WTC11 (cell line): ENCODE measurements at regions not wholly inside any gene's neighbourhood (a gene's known extent, or its start where the extent isn't known, plus 50 kb on each side); places are given as distances from the start of the nearest gene placed in this dataset.

Source experiments
- ATAC-seq: fragments of 200-7000 bp; cut with Tn5 transposase; 2 replicates; pipeline ENCODE4 v1.10.0; 2021; ENCODE audit warnings: mild to moderate bottlenecking, moderate library complexity
- CTCF ChIA-PET: fragments of 300-600 bp; sonication (Branson Sonifier 250); formaldehyde crosslinking; loops from one replicate; lab custom pipeline; 2021; ENCODE audit warnings: antibody characterized with exemption; lab: Charles Lee
- POLR2A ChIA-PET: fragments of 350-600 bp; sonication (Branson Sonifier 250); formaldehyde crosslinking; loops from one replicate; lab custom pipeline; 2021; ENCODE audit warnings: antibody characterized with exemption; lab: Charles Lee
- DNase-seq: peaks from one replicate; pipeline ENCODE4 v3.0.0; 2021; ENCODE audit warnings: low spot score
- H3K27ac Mint-ChIP-seq: 2 replicates; pipeline ENCODE4 v1.8.0; 2021; ENCODE audit warnings: mixed read lengths
- H3K27me3 Mint-ChIP-seq: 2 replicates; pipeline ENCODE4 v1.8.0; 2021; ENCODE audit warnings: low read depth, mild to moderate bottlenecking, moderate library complexity, mixed read lengths
- H3K36me3 Mint-ChIP-seq: 2 replicates; pipeline ENCODE4 v1.8.0; 2021; ENCODE audit warnings: mixed read lengths
- H3K4me1 Mint-ChIP-seq: 2 replicates; pipeline ENCODE4 v1.8.0; 2022; ENCODE audit warnings: mixed read lengths
- H3K4me3 Mint-ChIP-seq: 2 replicates; pipeline ENCODE4 v1.8.0; 2021; ENCODE audit warnings: mild to moderate bottlenecking, moderate library complexity, mixed read lengths
- H3K9me3 Mint-ChIP-seq: 2 replicates; pipeline ENCODE4 v1.8.0; 2021; ENCODE audit warnings: mixed read lengths
- CREM ChIP-seq: sonication (generic); formaldehyde crosslinking; IDR thresholded peaks from 2 replicates; pipeline ENCODE4 v1.8.1; 2022; ENCODE audit warnings: mild to moderate bottlenecking, missing genetic modification reagents, moderate library complexity
- GRHL2 ChIP-seq: fragments of 250-450 bp; sonication (Bioruptor Pico); IDR thresholded peaks from 2 replicates; pipeline ENCODE4 v1.8.0; 2022; ENCODE audit warnings: mild to moderate bottlenecking, moderate library complexity; ENCODE audit not compliant: insufficient replicate concordance, severe bottlenecking
- NFATC4 ChIP-seq: fragments of 250-450 bp; sonication (Bioruptor Pico); IDR thresholded peaks from 2 replicates; pipeline ENCODE4 v1.9.0; 2021; ENCODE audit warnings: mild to moderate bottlenecking
- ZNF219 ChIP-seq: sonication (generic); formaldehyde crosslinking; IDR thresholded peaks from 2 replicates; pipeline ENCODE4 v1.8.0; 2023; ENCODE audit warnings: missing genetic modification reagents, mild to moderate bottlenecking, borderline replicate concordance
- ZNF232 ChIP-seq: sonication (generic); formaldehyde crosslinking; IDR thresholded peaks from 2 replicates; pipeline ENCODE4 v1.8.0; 2022; ENCODE audit warnings: mild to moderate bottlenecking, missing genetic modification reagents
- TF ChIP-seq, protein P1 (sequence below): fragments of 250-450 bp; sonication (Bioruptor Pico); IDR thresholded peaks from 2 replicates; pipeline ENCODE4 v1.9.0; 2021; ENCODE audit warnings: mild to moderate bottlenecking
- TF ChIP-seq, protein P2 (sequence below): sonication (generic); formaldehyde crosslinking; IDR thresholded peaks from 2 replicates; pipeline ENCODE4 v1.8.1; 2023; ENCODE audit warnings: mild to moderate bottlenecking, missing genetic modification reagents, moderate library complexity
- TF ChIP-seq, protein P3 (sequence below): sonication (generic); formaldehyde crosslinking; conservative IDR thresholded peaks from 2 replicates; pipeline ENCODE4 v1.8.1; 2023; ENCODE audit warnings: mild to moderate bottlenecking, low read depth, missing genetic modification reagents, moderate library complexity
- TF ChIP-seq, protein P4 (sequence below): sonication (generic); formaldehyde crosslinking; IDR thresholded peaks from 2 replicates; pipeline ENCODE4 v1.8.1; 2022; ENCODE audit warnings: missing genetic modification reagents, borderline replicate concordance
- TF ChIP-seq, protein P5 (sequence below): sonication (generic); formaldehyde crosslinking; IDR thresholded peaks from 2 replicates; pipeline ENCODE4 v1.8.1; 2023; ENCODE audit warnings: mild to moderate bottlenecking, missing genetic modification reagents
- TF ChIP-seq, protein P6 (sequence below): sonication (generic); formaldehyde crosslinking; IDR thresholded peaks from 2 replicates; pipeline ENCODE4 v1.8.1; 2023; ENCODE audit warnings: mild to moderate bottlenecking, moderate library complexity, missing genetic modification reagents
- TF ChIP-seq, protein P7 (sequence below): sonication (generic); formaldehyde crosslinking; IDR thresholded peaks from 2 replicates; pipeline ENCODE4 v1.8.1; 2023; ENCODE audit warnings: mild to moderate bottlenecking, missing genetic modification reagents
- TF ChIP-seq, protein P8 (sequence below): fragments of 250-450 bp; sonication (Bioruptor Pico); IDR thresholded peaks from 2 replicates; pipeline ENCODE4 v1.8.0; 2021; ENCODE audit warnings: mild to moderate bottlenecking
- TF ChIP-seq, protein P9 (sequence below): fragments of 250-450 bp; sonication (Bioruptor Pico); IDR thresholded peaks from 2 replicates; pipeline ENCODE4 v1.9.0; 2021; ENCODE audit warnings: mild to moderate bottlenecking, borderline replicate concordance

DNA sequence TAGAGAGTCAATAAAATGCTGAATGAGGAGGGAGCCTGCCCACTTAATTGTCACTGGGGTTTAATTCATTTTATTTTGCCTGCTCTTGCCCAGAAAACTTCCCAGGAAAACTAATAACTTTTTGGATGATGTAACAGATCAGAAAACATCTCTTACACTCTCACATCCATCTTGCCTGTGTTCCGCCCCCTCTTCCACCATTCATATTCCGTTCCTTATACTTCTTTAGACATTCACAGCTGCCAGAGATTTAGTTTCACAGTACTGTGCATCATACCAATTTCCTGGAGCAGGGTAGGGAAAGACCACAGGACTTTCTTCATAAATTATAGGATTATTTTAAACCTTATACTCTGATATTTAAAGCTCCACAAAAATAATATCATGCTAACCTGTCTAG is 776.1 kb upstream of the SOX11 start (continued):
- TF ChIP-seq, protein P1, sequence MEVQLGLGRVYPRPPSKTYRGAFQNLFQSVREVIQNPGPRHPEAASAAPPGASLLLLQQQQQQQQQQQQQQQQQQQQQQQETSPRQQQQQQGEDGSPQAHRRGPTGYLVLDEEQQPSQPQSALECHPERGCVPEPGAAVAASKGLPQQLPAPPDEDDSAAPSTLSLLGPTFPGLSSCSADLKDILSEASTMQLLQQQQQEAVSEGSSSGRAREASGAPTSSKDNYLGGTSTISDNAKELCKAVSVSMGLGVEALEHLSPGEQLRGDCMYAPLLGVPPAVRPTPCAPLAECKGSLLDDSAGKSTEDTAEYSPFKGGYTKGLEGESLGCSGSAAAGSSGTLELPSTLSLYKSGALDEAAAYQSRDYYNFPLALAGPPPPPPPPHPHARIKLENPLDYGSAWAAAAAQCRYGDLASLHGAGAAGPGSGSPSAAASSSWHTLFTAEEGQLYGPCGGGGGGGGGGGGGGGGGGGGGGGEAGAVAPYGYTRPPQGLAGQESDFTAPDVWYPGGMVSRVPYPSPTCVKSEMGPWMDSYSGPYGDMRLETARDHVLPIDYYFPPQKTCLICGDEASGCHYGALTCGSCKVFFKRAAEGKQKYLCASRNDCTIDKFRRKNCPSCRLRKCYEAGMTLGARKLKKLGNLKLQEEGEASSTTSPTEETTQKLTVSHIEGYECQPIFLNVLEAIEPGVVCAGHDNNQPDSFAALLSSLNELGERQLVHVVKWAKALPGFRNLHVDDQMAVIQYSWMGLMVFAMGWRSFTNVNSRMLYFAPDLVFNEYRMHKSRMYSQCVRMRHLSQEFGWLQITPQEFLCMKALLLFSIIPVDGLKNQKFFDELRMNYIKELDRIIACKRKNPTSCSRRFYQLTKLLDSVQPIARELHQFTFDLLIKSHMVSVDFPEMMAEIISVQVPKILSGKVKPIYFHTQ (CRISPR knock-in tag), result no peak
- TF ChIP-seq, protein P2, sequence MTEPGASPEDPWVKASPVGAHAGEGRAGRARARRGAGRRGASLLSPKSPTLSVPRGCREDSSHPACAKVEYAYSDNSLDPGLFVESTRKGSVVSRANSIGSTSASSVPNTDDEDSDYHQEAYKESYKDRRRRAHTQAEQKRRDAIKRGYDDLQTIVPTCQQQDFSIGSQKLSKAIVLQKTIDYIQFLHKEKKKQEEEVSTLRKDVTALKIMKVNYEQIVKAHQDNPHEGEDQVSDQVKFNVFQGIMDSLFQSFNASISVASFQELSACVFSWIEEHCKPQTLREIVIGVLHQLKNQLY (CRISPR knock-in tag), result no peak
- TF ChIP-seq ZNF219 (CRISPR knock-in tag), result no peak
- TF ChIP-seq, protein P3, sequence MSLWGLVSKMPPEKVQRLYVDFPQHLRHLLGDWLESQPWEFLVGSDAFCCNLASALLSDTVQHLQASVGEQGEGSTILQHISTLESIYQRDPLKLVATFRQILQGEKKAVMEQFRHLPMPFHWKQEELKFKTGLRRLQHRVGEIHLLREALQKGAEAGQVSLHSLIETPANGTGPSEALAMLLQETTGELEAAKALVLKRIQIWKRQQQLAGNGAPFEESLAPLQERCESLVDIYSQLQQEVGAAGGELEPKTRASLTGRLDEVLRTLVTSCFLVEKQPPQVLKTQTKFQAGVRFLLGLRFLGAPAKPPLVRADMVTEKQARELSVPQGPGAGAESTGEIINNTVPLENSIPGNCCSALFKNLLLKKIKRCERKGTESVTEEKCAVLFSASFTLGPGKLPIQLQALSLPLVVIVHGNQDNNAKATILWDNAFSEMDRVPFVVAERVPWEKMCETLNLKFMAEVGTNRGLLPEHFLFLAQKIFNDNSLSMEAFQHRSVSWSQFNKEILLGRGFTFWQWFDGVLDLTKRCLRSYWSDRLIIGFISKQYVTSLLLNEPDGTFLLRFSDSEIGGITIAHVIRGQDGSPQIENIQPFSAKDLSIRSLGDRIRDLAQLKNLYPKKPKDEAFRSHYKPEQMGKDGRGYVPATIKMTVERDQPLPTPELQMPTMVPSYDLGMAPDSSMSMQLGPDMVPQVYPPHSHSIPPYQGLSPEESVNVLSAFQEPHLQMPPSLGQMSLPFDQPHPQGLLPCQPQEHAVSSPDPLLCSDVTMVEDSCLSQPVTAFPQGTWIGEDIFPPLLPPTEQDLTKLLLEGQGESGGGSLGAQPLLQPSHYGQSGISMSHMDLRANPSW (CRISPR knock-in tag), result no peak
- TF ChIP-seq, protein P4, sequence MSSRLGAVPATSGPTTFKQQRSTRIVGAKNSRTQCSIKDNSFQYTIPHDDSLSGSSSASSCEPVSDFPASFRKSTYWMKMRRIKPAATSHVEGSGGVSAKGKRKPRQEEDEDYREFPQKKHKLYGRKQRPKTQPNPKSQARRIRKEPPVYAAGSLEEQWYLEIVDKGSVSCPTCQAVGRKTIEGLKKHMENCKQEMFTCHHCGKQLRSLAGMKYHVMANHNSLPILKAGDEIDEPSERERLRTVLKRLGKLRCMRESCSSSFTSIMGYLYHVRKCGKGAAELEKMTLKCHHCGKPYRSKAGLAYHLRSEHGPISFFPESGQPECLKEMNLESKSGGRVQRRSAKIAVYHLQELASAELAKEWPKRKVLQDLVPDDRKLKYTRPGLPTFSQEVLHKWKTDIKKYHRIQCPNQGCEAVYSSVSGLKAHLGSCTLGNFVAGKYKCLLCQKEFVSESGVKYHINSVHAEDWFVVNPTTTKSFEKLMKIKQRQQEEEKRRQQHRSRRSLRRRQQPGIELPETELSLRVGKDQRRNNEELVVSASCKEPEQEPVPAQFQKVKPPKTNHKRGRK, result no peak

DNA sequence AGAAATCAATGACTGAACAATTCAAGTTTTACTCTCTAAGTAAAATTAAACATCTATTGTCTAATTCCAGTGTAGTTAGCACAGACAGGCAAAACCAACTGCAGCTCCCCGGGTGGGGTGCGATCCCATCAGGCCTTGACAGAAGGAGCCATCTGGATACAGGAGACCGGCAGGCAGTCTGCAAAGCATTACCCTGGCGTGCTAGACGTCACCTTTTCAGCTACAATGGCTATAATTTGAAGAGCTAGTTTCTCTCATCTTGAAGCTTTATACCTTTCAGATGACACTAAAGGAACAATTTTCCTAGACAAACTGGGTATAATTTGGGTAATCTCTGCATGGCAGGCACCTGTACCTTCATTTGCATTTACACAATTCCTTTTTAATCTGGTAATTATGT is 761.5 kb upstream of the SOX11 start:
- Mint-ChIP-seq H3K9me3 (peaks cover 62% of the 10 kb centered on the region), H3K27me3 (peaks cover 7% of the 10 kb centered on the region), H3K4me3 (no peak overlapping the region), H3K36me3 (peaks cover 63% of the 10 kb centered on the region), H3K4me1 (no peaks in the 10 kb centered on the region), H3K27ac (no peak overlapping the region)
- ATAC-seq, result no peak
- no peak for DNase-seq
- ChIA-PET CTCF (no interaction called here), POLR2A (no interaction called here)
- TF ChIP-seq, protein P5, sequence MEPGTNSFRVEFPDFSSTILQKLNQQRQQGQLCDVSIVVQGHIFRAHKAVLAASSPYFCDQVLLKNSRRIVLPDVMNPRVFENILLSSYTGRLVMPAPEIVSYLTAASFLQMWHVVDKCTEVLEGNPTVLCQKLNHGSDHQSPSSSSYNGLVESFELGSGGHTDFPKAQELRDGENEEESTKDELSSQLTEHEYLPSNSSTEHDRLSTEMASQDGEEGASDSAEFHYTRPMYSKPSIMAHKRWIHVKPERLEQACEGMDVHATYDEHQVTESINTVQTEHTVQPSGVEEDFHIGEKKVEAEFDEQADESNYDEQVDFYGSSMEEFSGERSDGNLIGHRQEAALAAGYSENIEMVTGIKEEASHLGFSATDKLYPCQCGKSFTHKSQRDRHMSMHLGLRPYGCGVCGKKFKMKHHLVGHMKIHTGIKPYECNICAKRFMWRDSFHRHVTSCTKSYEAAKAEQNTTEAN, result no peak
- TF ChIP-seq, protein P6, sequence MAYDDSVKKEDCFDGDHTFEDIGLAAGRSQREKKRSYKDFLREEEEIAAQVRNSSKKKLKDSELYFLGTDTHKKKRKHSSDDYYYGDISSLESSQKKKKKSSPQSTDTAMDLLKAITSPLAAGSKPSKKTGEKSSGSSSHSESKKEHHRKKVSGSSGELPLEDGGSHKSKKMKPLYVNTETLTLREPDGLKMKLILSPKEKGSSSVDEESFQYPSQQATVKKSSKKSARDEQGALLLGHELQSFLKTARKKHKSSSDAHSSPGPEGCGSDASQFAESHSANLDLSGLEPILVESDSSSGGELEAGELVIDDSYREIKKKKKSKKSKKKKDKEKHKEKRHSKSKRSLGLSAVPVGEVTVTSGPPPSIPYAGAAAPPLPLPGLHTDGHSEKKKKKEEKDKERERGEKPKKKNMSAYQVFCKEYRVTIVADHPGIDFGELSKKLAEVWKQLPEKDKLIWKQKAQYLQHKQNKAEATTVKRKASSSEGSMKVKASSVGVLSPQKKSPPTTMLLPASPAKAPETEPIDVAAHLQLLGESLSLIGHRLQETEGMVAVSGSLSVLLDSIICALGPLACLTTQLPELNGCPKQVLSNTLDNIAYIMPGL (CRISPR knock-in tag), result no peak
- TF ChIP-seq GRHL2 (CRISPR knock-in tag) (no peak), ZNF232 (CRISPR knock-in tag) (no peak), NFATC4 (CRISPR knock-in tag) (no peak), CREM (CRISPR knock-in tag) (no peak)
- TF ChIP-seq, protein P7, sequence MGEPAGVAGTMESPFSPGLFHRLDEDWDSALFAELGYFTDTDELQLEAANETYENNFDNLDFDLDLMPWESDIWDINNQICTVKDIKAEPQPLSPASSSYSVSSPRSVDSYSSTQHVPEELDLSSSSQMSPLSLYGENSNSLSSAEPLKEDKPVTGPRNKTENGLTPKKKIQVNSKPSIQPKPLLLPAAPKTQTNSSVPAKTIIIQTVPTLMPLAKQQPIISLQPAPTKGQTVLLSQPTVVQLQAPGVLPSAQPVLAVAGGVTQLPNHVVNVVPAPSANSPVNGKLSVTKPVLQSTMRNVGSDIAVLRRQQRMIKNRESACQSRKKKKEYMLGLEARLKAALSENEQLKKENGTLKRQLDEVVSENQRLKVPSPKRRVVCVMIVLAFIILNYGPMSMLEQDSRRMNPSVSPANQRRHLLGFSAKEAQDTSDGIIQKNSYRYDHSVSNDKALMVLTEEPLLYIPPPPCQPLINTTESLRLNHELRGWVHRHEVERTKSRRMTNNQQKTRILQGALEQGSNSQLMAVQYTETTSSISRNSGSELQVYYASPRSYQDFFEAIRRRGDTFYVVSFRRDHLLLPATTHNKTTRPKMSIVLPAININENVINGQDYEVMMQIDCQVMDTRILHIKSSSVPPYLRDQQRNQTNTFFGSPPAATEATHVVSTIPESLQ, result no peak
- TF ChIP-seq, protein P8, sequence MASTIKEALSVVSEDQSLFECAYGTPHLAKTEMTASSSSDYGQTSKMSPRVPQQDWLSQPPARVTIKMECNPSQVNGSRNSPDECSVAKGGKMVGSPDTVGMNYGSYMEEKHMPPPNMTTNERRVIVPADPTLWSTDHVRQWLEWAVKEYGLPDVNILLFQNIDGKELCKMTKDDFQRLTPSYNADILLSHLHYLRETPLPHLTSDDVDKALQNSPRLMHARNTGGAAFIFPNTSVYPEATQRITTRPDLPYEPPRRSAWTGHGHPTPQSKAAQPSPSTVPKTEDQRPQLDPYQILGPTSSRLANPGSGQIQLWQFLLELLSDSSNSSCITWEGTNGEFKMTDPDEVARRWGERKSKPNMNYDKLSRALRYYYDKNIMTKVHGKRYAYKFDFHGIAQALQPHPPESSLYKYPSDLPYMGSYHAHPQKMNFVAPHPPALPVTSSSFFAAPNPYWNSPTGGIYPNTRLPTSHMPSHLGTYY, result no peak
- TF ChIP-seq, protein P9, sequence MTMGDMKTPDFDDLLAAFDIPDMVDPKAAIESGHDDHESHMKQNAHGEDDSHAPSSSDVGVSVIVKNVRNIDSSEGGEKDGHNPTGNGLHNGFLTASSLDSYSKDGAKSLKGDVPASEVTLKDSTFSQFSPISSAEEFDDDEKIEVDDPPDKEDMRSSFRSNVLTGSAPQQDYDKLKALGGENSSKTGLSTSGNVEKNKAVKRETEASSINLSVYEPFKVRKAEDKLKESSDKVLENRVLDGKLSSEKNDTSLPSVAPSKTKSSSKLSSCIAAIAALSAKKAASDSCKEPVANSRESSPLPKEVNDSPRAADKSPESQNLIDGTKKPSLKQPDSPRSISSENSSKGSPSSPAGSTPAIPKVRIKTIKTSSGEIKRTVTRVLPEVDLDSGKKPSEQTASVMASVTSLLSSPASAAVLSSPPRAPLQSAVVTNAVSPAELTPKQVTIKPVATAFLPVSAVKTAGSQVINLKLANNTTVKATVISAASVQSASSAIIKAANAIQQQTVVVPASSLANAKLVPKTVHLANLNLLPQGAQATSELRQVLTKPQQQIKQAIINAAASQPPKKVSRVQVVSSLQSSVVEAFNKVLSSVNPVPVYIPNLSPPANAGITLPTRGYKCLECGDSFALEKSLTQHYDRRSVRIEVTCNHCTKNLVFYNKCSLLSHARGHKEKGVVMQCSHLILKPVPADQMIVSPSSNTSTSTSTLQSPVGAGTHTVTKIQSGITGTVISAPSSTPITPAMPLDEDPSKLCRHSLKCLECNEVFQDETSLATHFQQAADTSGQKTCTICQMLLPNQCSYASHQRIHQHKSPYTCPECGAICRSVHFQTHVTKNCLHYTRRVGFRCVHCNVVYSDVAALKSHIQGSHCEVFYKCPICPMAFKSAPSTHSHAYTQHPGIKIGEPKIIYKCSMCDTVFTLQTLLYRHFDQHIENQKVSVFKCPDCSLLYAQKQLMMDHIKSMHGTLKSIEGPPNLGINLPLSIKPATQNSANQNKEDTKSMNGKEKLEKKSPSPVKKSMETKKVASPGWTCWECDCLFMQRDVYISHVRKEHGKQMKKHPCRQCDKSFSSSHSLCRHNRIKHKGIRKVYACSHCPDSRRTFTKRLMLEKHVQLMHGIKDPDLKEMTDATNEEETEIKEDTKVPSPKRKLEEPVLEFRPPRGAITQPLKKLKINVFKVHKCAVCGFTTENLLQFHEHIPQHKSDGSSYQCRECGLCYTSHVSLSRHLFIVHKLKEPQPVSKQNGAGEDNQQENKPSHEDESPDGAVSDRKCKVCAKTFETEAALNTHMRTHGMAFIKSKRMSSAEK (CRISPR knock-in tag), result no peak
- TF ChIP-seq, protein P4, result no peak
